ENCODE measurements at regions not wholly inside any gene's neighbourhood (a gene's known extent, or its start where the extent isn't known, plus 50 kb on each side); places are given as distances from the start of the nearest gene placed in this dataset.

GRCh38 chr13:56189439-56189838 lies 951.3 kb upstream of the PRR20A start:
- TF ChIP-seq, protein P1, sequence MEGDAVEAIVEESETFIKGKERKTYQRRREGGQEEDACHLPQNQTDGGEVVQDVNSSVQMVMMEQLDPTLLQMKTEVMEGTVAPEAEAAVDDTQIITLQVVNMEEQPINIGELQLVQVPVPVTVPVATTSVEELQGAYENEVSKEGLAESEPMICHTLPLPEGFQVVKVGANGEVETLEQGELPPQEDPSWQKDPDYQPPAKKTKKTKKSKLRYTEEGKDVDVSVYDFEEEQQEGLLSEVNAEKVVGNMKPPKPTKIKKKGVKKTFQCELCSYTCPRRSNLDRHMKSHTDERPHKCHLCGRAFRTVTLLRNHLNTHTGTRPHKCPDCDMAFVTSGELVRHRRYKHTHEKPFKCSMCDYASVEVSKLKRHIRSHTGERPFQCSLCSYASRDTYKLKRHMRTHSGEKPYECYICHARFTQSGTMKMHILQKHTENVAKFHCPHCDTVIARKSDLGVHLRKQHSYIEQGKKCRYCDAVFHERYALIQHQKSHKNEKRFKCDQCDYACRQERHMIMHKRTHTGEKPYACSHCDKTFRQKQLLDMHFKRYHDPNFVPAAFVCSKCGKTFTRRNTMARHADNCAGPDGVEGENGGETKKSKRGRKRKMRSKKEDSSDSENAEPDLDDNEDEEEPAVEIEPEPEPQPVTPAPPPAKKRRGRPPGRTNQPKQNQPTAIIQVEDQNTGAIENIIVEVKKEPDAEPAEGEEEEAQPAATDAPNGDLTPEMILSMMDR (IDR thresholded peaks at IDR 0.05), result no peak
- TF ChIP-seq POLR2A (IDR thresholded peaks at IDR 0.05), result no peak
- TF ChIP-seq POLR2AphosphoS5 (IDR thresholded peaks at IDR 0.05), result peak in 2 of 4 donors; percentile 8 to 41
- no peak for TF ChIP-seq EP300 (IDR thresholded peaks at IDR 0.05)

All from sigmoid colon (tissue), 4 donors.